ENCODE measurements at regions not wholly inside any gene's neighbourhood (a gene's known extent, or its start where the extent isn't known, plus 50 kb on each side); places are given as distances from the start of the nearest gene placed in this dataset.

GRCh38 chr1:5690291-5690690 is 301.9 kb downstream of the NPHP4 start:
- H3K36me3 ChIP-seq (ENCODE audit: insufficient read depth, low read length) = no peaks in the 10 kb centered on the region
- H3K4me3 ChIP-seq (ENCODE audit: low read length) = no peak overlapping the region
- H3F3A ChIP-seq (ENCODE audit: insufficient read depth, low read length, poor library complexity, severe bottlenecking) = no peaks in the 10 kb centered on the region
- H3K27me3 ChIP-seq (ENCODE audit: insufficient read depth, low read depth, low read length) = no peaks in the 10 kb centered on the region
- no peaks in the 10 kb centered on the region for H4K20me1 ChIP-seq (ENCODE audit: insufficient read depth)
- H2AFZ ChIP-seq (ENCODE audit: low read depth, low read length) = no peak overlapping the region
- TF ChIP-seq TAF1 (IDR thresholded peaks at IDR 0.05; ENCODE audit: low read depth) (no peak), RAD21 (conservative IDR thresholded peaks at IDR 0.05) (no peak), SMC3 (conservative IDR thresholded peaks at IDR 0.05; ENCODE audit: poor library complexity) (no peak), EZH2 (IDR thresholded peaks at IDR 0.05; ENCODE audit: borderline replicate concordance, insufficient read depth, low read length, poor library complexity, severe bottlenecking) (no peak), POLR2AphosphoS5 (IDR thresholded peaks at IDR 0.05) (no peak), MXI1 (conservative IDR thresholded peaks at IDR 0.05; ENCODE audit: poor library complexity, severe bottlenecking) (no peak), CTCF (IDR thresholded peaks at IDR 0.05; ENCODE audit: poor library complexity, severe bottlenecking) (no peak), EP300 (conservative IDR thresholded peaks at IDR 0.05; ENCODE audit: poor library complexity, severe bottlenecking) (no peak)
- TF ChIP-seq, protein P1, sequence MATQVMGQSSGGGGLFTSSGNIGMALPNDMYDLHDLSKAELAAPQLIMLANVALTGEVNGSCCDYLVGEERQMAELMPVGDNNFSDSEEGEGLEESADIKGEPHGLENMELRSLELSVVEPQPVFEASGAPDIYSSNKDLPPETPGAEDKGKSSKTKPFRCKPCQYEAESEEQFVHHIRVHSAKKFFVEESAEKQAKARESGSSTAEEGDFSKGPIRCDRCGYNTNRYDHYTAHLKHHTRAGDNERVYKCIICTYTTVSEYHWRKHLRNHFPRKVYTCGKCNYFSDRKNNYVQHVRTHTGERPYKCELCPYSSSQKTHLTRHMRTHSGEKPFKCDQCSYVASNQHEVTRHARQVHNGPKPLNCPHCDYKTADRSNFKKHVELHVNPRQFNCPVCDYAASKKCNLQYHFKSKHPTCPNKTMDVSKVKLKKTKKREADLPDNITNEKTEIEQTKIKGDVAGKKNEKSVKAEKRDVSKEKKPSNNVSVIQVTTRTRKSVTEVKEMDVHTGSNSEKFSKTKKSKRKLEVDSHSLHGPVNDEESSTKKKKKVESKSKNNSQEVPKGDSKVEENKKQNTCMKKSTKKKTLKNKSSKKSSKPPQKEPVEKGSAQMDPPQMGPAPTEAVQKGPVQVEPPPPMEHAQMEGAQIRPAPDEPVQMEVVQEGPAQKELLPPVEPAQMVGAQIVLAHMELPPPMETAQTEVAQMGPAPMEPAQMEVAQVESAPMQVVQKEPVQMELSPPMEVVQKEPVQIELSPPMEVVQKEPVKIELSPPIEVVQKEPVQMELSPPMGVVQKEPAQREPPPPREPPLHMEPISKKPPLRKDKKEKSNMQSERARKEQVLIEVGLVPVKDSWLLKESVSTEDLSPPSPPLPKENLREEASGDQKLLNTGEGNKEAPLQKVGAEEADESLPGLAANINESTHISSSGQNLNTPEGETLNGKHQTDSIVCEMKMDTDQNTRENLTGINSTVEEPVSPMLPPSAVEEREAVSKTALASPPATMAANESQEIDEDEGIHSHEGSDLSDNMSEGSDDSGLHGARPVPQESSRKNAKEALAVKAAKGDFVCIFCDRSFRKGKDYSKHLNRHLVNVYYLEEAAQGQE (IDR thresholded peaks at IDR 0.05; ENCODE audit: borderline replicate concordance) = no peak
- no peak overlapping the region for H3K4me2 ChIP-seq (ENCODE audit: low read length)
- H3K9ac ChIP-seq (ENCODE audit: low read length) = no peak overlapping the region
- no peaks in the 10 kb centered on the region for H3K9me2 ChIP-seq (ENCODE audit: insufficient read depth, low read length)
- no peaks in the 10 kb centered on the region for H3K9me3 ChIP-seq (ENCODE audit: low read length)
- no peaks in the 10 kb centered on the region for H3K79me2 ChIP-seq (replicated peaks; ENCODE audit: insufficient read depth, low read length)
- H3K27ac ChIP-seq (ENCODE audit: low read length) = no peak overlapping the region

DNA sequence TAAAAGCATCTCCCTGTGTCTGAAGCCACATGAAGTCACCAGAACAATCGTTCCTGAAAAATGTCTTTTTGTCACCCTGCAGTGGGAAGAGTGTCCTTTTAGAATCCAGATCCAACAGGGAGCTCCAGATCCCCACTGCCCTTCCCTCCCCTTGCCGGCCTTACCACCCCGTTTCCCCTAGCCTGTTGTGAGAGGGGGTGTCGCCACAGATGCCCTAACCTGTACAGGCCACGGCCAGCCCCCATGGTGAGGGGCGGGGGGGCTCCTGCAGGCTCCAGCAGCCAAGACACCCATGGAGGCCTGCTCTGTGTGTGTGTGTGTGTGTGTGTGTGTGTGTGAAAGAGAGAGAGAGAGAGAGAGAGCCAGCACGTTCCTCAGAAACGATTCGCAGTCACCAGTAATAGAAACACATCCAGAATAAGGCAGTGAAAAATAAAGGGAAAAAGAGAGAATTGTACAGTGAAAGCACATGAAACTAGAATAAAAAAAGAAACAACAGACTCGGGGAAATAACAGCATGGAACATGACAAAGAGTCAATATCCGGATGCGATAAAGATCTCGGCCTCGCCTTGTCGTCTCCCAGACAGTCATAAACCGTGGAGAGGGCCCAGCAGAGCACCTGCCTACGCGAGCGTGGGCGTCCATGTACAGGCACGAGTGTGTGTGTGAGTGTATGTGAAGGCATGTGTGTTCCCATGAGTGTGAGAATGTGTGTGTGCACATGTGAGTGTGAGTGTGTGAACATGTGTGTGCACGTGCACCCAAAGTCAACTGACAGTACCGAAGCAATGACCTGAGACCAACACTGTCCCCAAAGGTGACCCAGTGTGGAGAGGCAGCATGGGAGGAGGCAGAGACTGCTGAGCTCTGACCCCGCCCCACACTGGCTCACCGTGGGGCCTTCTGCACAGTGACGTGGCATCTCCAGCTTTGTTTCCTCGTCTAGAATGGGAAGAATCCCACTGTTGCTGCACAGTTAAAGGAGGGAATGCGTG is 303.8 kb downstream of the NPHP4 start:
- Histone ChIP-seq H3F3A (ENCODE audit: insufficient read depth, low read length, poor library complexity, severe bottlenecking) (no peaks in the 10 kb centered on the region), H3K27me3 (ENCODE audit: insufficient read depth, low read depth, low read length) (no peaks in the 10 kb centered on the region), H3K4me3 (ENCODE audit: low read length) (no peak overlapping the region), H3K9ac (ENCODE audit: low read length) (no peak overlapping the region), H2AFZ (ENCODE audit: low read depth, low read length) (no peak overlapping the region), H3K4me2 (ENCODE audit: low read length) (no peak overlapping the region), H3K79me2 (replicated peaks; ENCODE audit: insufficient read depth, low read length) (no peaks in the 10 kb centered on the region), H3K9me3 (ENCODE audit: low read length) (no peaks in the 10 kb centered on the region), H4K20me1 (ENCODE audit: insufficient read depth) (no peaks in the 10 kb centered on the region), H3K36me3 (ENCODE audit: insufficient read depth, low read length) (no peaks in the 10 kb centered on the region), H3K9me2 (ENCODE audit: insufficient read depth, low read length) (no peaks in the 10 kb centered on the region), H3K27ac (ENCODE audit: low read length) (no peak overlapping the region)
- TF ChIP-seq CTCF (IDR thresholded peaks at IDR 0.05; ENCODE audit: poor library complexity, severe bottlenecking) (no peak), TAF1 (IDR thresholded peaks at IDR 0.05; ENCODE audit: low read depth) (no peak)
- TF ChIP-seq, protein P1 (IDR thresholded peaks at IDR 0.05; ENCODE audit: borderline replicate concordance) = no peak
